NCI-H2107 treated with DMSO at 0.1 percent for 48 hours (cell line): ENCODE measurements at regions not wholly inside any gene's neighbourhood (a gene's known extent, or its start where the extent isn't known, plus 50 kb on each side); places are given as distances from the start of the nearest gene placed in this dataset.
"Not testable (repeated sequence)": the region's sequence is repeated elsewhere in the genome, so short reads cannot be mapped to it uniquely, and the experiment has no call there.

Experiments
- DNase-seq: peaks from one replicate; lab custom pipeline; 2025; ENCODE audit not compliant: unreplicated experiment; lab: John Stamatoyannopoulos, UW

- DNase-seq = no peak
These were observed 280.4 kb downstream of the HS3ST3B1 start for GRCh38 chr17:14581186-14581830.

- DNase-seq = no peak
These were observed 279.6 kb downstream of the HS3ST3B1 start for GRCh38 chr17:14580499-14580898.

GRCh38 chr17:14579716-14580115 lies 278.8 kb downstream of the HS3ST3B1 start:
- no peak for DNase-seq

GRCh38 chr17:14575471-14575953 lies 274.6 kb downstream of the HS3ST3B1 start:
- no peak for DNase-seq

GRCh38 chr17:14560325-14560724 lies 259.4 kb downstream of the HS3ST3B1 start:
- DNase-seq = not testable (repeated sequence)

GRCh38 chr17:14559264-14560119 lies 258.6 kb downstream of the HS3ST3B1 start:
- no peak for DNase-seq

GRCh38 chr17:14557480-14557879 lies 256.6 kb downstream of the HS3ST3B1 start:
- no peak for DNase-seq

- no peak for DNase-seq
These were observed 253.0 kb downstream of the HS3ST3B1 start for GRCh38 chr17:14553847-14554246.

GRCh38 chr17:14552306-14552705 lies 251.4 kb downstream of the HS3ST3B1 start:
- DNase-seq = no peak

GRCh38 chr17:14547556-14547955 lies 246.7 kb downstream of the HS3ST3B1 start:
- DNase-seq = no peak

GRCh38 chr17:14547016-14547415 lies 246.1 kb downstream of the HS3ST3B1 start:
- DNase-seq = no peak

- DNase-seq = no peak
These were observed 244.4 kb downstream of the HS3ST3B1 start for GRCh38 chr17:14545156-14545906.

GRCh38 chr17:14541714-14542113 lies 240.8 kb downstream of the HS3ST3B1 start:
- no peak for DNase-seq

GRCh38 chr17:14539801-14540200 lies 238.9 kb downstream of the HS3ST3B1 start:
- no peak for DNase-seq

- not testable (repeated sequence) for DNase-seq
These were observed 231.4 kb downstream of the HS3ST3B1 start for GRCh38 chr17:14532242-14532641.

- DNase-seq = no peak
These were observed 224.9 kb downstream of the HS3ST3B1 start for GRCh38 chr17:14525551-14526455.

- no peak for DNase-seq
These were observed 222.0 kb downstream of the HS3ST3B1 start for GRCh38 chr17:14522795-14523387.

GRCh38 chr17:14518919-14519318 lies 218.0 kb downstream of the HS3ST3B1 start:
- DNase-seq = not testable (repeated sequence)

GRCh38 chr17:14514973-14515372 lies 214.1 kb downstream of the HS3ST3B1 start:
- DNase-seq = no peak

- DNase-seq = no peak
These were observed 213.0 kb downstream of the HS3ST3B1 start for GRCh38 chr17:14513835-14514234.
